ENCODE measurements at regions not wholly inside any gene's neighbourhood (a gene's known extent, or its start where the extent isn't known, plus 50 kb on each side); places are given as distances from the start of the nearest gene placed in this dataset.
A peak's percentile ranks its signal among the peaks of the same experiment; 100 is the strongest.
"Not testable (repeated sequence)": the region's sequence is repeated elsewhere in the genome, so short reads cannot be mapped to it uniquely, and the experiment has no call there.

DNA sequence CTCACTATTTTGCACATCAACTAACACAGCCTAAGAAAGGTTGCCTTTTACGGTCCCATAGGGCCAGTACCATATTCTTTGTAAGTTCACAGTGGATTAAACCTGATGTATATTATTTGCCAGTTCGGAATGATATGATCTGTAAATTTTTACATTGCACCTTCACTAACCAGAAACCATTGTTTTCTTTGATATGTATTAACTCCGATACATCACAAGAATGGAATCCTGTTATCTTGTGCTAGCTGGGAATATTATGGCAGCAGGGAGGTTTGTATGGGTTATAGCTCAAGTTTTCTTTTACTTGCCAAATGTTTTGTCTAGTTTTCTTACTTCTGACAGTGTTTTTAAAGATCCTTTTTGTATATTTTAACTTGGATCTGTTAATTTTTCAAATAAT, 51.4 kb upstream of the S1PR1 start:
- no peak for ATAC-seq

GRCh38 chr1:101183388-101183699, 53.5 kb upstream of the S1PR1 start:
- ATAC-seq, result no peak

DNA sequence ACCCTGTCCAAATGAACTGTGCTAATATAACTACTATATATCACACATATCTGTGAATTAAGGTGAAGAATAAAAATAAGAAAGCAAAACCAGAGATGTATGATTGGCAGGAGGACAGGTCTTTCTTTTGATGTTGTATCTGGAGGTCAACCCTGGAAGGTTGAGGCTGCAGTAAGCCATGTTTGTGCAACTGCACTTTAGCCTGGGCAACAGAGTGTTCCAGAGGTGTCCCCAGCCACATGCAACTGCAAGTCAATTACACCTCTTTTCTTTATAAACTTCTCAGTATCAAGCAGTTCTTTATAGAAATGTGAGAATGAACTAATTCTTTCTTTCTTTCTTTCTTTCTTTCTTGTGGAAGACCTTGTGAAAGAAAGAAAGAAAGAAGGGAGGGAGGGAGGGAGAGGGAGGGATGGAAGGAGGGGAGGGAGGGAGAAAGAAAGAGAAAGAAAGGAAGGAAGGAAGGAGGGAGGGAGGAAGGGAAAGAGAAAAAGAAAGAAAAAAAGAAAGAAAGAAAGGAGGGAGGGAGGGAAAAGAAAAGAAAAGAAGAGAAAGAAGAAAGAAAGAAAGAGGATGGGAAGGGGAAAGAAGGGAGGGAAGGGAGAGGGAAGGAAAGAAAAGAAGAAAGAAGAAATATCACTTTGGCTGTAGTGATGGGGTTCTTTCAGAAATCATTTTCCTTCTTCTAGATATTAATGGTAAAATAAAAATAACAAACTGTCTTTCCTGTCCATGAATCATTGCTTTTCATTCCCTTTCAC, 54.0 kb upstream of the S1PR1 start:
- ATAC-seq, result no peak

DNA sequence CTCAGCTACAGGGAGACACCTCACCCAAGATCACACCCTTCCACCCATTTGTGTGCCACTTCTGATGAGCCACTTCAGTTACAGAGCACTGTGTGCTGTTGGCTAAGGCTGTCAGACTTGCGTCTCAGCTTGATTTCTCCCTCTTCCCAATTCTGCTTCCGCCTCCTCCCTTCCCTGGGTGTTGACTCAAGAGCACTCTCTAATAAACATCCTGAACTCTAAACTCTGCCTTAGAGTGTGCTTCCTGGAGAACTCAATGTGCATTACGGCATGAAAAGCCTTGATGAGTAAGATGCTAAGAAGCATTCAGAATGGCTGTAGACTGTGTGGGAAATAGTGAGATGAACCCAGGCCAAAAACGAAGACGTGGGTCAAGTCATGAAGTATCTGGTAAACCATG, 54.9 kb upstream of the S1PR1 start:
- ATAC-seq, result peak; percentile 23

GRCh38 chr1:101178688-101179491, 57.9 kb upstream of the S1PR1 start:
- ATAC-seq, result no peak

- ATAC-seq, result no peak
Observed at GRCh38 chr1:101178341-101178687, 58.5 kb upstream of the S1PR1 start.

DNA sequence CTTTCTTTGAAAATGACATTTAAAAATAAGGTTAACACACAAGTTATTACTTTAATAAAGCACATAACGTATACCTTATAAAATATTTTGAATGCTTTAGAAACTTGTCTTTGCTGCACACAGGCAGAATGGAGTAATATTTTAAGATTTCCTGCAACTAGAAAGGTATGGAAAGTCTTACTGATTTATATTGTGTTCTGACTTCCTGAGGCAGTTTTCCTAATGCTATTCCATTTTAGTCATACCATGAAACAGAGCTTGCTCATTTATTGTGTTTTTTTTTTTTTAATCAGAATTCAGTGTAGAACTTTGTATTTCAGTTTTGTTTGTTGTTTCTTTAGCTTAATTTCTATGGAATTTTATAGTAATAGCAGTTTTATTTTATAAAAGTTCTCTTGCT, 60.9 kb upstream of the S1PR1 start:
- ATAC-seq, result no peak

GRCh38 chr1:101175466-101175865, 61.4 kb upstream of the S1PR1 start:
- no peak for ATAC-seq

DNA sequence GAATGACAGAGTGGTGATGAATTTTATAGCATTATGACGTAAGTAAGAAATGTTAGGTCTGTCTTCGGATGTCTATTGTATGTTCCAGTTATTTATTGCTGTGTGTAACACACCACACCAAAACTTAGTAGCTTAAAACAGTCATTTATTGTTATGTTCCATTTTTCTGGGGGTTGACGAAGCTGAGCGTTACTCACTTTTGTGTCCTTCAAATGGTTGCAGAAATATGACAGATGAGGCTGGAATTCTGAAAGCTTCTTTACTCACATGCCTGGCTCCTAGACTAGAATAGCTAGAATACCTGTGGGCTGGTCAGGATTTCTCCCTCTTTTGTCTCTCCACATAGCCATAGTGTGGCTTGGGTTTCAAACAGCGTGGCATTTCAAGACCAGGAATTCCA, 62.1 kb upstream of the S1PR1 start:
- no peak for ATAC-seq

GRCh38 chr1:101174298-101174697, 62.5 kb upstream of the S1PR1 start:
- ATAC-seq, result not testable (repeated sequence)

DNA sequence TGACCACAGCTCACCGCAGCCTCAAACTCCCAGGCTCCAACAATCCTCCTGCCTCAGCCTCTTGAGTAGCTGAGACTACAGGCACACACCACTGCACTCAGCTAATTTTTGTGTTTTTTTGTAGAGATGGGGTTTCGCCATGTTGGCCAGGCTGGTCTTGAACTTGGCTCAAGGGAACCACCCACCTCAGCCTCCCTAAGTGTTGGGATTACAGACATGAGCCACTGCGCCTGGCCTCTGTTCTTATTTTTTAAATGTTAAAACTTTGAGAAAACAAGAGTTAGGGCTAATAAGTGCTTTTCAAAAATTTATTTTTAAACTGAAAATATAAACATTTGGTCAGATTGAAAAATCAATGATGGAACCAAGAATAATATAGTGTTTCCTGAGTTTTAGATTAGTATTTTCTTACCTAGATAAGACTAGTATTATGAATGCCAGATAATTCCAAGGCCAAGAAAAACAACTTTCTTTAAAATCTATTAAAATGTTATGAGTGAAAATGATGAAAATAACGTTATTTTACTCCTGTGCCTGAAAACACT, 66.2 kb upstream of the S1PR1 start:
- no peak for ATAC-seq

- ATAC-seq, result no peak
Observed at GRCh38 chr1:101167891-101168290, 68.9 kb upstream of the S1PR1 start.

GRCh38 chr1:101166583-101167120, 70.2 kb upstream of the S1PR1 start:
- no peak for ATAC-seq

GRCh38 chr1:101165954-101166353, 70.9 kb upstream of the S1PR1 start:
- no peak for ATAC-seq

DNA sequence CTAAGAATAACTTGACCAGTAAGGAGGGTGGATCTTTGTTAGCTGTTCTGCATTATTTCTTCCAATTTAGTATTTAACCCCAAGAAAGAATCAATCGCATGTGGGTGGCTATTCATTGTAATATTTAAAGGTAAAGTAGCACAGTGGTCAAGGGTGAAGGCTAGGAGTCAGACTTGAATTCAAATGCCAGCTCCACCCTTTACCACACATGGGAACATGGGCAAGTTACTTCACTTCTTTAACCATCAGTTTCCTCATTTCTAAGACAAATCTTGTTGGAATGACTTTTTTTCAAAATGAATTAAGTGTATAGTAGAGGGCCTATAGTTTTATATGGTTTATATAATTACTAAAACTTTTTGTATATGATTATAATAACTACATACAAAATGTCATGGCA, 71.3 kb upstream of the S1PR1 start:
- ATAC-seq, result no peak

DNA sequence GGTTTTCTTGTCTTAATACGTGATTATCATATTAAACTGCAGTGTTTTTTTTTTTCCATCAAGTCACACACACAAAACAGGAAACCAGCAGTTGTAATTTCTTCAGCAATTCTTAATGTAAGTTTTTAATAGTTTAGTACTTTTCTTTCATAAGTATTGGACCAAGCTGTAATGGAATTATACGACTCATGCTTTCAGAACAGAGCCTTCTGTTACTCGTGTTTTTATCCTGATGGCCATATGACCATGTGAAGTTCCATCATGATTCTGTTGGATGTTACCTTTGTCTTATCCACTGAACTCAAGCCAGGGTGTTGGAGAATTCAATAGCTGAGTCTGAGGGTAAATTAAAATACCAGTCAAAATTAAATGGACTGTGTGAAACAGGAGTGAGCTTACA, 72.0 kb upstream of the S1PR1 start:
- ATAC-seq, result no peak

DNA sequence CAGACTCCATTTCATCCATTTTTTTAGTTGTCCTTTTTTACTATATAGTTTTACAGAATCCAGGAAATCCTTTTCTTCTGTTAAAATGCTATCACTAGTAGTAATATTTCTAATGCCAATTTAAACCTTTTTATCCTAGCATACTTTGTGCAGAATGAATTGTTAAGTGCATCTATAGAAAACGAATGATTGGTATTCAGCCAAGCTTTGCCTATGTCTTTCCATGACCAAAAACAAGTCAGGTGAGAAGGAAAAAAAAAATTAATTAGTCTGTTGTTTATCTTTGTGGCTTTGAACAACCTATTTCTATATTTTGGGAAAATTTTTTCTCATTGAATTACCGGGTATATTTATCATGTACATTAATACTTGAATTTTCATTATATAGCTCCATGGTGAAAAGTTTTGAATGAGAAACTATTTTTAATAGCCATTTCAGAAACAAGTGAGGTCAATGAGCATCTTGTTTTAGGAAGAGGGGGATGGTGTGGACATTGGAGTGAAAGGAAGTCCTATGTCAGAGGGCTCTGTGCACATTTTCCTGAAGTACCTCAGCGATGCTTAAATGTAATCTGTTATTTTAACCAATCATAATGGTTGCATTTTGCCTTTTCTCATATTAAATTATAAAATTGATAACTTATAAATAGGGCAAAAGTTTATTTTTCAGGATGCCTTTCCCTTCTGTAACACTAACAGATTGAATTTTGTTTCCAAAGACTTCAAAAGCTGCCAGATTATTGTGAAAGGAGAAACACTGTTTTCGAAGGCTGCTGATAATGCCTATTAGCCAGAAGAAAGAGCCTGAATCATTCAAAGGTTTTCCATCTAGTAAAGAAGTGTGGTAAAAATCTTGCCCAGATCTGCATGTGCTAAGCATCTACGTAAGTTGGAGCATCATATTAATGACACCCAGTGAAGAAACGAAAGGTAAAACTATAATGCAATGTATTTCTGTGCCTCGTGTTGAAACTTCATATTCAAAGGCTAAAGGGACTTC, 73.8 kb upstream of the S1PR1 start:
- no peak for ATAC-seq

- ATAC-seq, result no peak
Observed at GRCh38 chr1:101162300-101162699, 74.5 kb upstream of the S1PR1 start.

GRCh38 chr1:101161619-101162018, 75.2 kb upstream of the S1PR1 start:
- ATAC-seq, result no peak

GRCh38 chr1:101158424-101158823, 78.4 kb upstream of the S1PR1 start:
- no peak for ATAC-seq

DNA sequence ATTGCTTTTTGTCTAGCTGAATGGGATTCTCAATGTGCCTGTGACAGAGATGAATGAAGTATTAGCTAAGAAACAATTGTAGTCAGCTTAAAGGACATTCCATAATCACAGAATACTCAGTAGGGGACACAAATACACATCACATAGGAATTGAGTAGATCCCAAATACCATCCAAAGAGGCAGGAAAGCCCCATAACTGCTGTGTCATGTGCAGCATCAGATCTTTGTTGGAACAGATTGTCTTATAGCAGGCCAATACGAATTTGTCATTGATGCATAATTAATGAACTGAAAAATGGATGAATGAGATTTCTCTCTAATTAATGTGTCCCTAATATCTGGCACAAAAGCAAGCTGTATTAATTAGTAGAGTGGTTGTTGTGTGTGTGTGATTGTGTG, 82.3 kb upstream of the S1PR1 start:
- no peak for ATAC-seq

GRCh38 chr1:101153692-101154091, 83.1 kb upstream of the S1PR1 start:
- no peak for ATAC-seq

- no peak for ATAC-seq
Observed at GRCh38 chr1:101152633-101153032, 84.2 kb upstream of the S1PR1 start.
